Aorta (tissue), 5 donors: ENCODE measurements at regions not wholly inside any gene's neighbourhood (a gene's known extent, or its start where the extent isn't known, plus 50 kb on each side); places are given as distances from the start of the nearest gene placed in this dataset.

ENCODE experiments used
- ATAC-seq: fragments of 200-7000 bp; cut with Tn5 transposase; one replicate; pipeline ENCODE4 v1.9.1; 2022; ENCODE audit warnings: moderate library complexity; ENCODE audit not compliant: low FRiP score
- DNase-seq, 2 donors: peaks; one replicate each; pipeline ENCODE4 v3.0.0-alpha.2; 2020
- H3K27ac ChIP-seq, 2 donors: one replicate each; pipeline ENCODE4 v1.5.1; 2013; ENCODE audit warnings: low read length in 2 of 2, mild to moderate bottlenecking in 2 of 2, moderate library complexity in 2 of 2, control low read depth in 1 of 2, inconsistent platforms in 1 of 2, low read depth in 1 of 2
- H3K27me3 ChIP-seq, 2 donors: one replicate each; pipeline ENCODE4 v1.6.1; 2013; ENCODE audit warnings: control low read depth in 1 of 2, low read length in 1 of 2, mild to moderate bottlenecking in 1 of 2, moderate library complexity in 1 of 2; ENCODE audit not compliant: insufficient read depth in 2 of 2, control insufficient read depth in 1 of 2
- H3K36me3 ChIP-seq, 2 donors: one replicate each; pipeline ENCODE4 v1.6.1; 2013; ENCODE audit warnings: control low read depth in 1 of 2, low read length in 1 of 2, mild to moderate bottlenecking in 1 of 2; ENCODE audit not compliant: insufficient read depth in 2 of 2, control insufficient read depth in 1 of 2
- H3K4me1 ChIP-seq, 2 donors: one replicate each; pipeline ENCODE4 v1.6.1; 2013; ENCODE audit warnings: low read length in 2 of 2, control low read depth in 1 of 2, mild to moderate bottlenecking in 1 of 2, moderate library complexity in 1 of 2; ENCODE audit not compliant: insufficient read depth in 2 of 2, control insufficient read depth in 1 of 2
- H3K4me3 ChIP-seq, 2 donors: one replicate each; pipeline ENCODE4 v1.5.1; 2013; ENCODE audit warnings: low read length in 2 of 2, control low read depth in 1 of 2, mild to moderate bottlenecking in 1 of 2
- H3K9me3 ChIP-seq: one replicate; pipeline ENCODE4 v1.6.1; 2013; ENCODE audit warnings: mild to moderate bottlenecking, low read length; ENCODE audit not compliant: control insufficient read depth
- WGBS, 2 donors: extraction: QIAGEN DNeasy Blood & Tissue Kit; methylation state at CpG; one replicate each; pipeline ENCODE4 v1.1.7; 2013; 5-methylcytosine and 5-hydroxymethylcytosine counted together
- intact Hi-C, 2 donors: fragments of 100-400 bp; cut with DNase I; formaldehyde crosslinking; loops; one replicate each; pipeline versions ENCODE4 v1.14.2 to v1.15.0; 2022
- donor health status: healthy with polysubstance abuse.
- donor health status: Bipolar disorder and iron deficiency.
- donor health status: DM: no; HTN: no; CAD: no.
- donor health status: DM: no; HTN: no; CAD: no.
- donor health status: DM: yes; HTN: yes; CAD: no.

DNA sequence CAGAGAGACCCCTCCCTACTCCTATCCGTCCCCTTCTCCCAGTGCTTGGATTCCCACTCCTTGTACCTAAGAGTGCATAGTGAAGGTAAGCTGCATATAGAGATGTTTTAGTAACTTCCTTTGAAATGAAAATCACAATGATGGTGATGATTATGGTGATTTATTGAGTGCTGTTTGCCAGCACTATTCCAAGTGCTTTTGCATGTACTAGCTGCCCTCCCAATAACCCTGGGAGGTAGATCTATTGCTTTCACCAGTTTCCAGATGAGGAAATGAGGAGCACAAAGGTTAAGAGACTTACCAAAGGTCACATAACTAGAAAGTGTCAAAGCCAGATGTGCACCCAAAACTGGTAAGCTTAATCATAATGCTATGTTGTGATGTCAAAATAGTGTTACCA is 80.4 kb upstream of the NEUROD6 start:
- Histone ChIP-seq H3K27ac (no peak overlapping the region), H3K9me3 (no peaks in the 10 kb centered on the region), H3K36me3 (no peaks in the 10 kb centered on the region), H3K27me3 (no peaks in the 10 kb centered on the region), H3K4me3 (no peak overlapping the region), H3K4me1 (no peaks in the 10 kb centered on the region)
- DNase-seq (no peak), ATAC-seq (no peak)
- intact Hi-C loops: no loop called here
- WGBS, 2 donors: 69 to 76% methylated on average over 1 of the region's 1 CpG

DNA sequence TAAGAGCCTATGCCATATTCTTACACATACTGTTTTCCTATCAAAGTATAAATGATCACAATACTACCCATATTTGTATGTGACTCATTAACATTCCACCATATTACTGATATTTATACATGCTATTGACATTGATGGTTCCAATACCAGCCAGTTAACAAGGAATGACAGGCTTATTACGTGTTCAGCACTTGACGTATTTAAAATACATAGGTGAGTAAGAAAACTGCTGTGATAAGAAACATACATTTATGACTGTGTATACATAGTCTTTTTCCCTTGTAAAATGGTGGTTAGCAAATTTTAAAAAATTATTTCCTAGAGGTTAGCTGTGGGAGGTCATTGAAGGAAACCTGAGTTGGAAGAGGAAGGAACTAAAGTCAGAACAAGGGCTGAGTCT is 81.1 kb upstream of the NEUROD6 start:
- Histone ChIP-seq H3K27me3 (no peaks in the 10 kb centered on the region), H3K4me3 (no peak overlapping the region), H3K4me1 (no peaks in the 10 kb centered on the region), H3K36me3 (no peaks in the 10 kb centered on the region), H3K9me3 (no peaks in the 10 kb centered on the region), H3K27ac (no peak overlapping the region)
- ATAC-seq (no peak), DNase-seq (no peak)
- intact Hi-C loops: no loop called here
- WGBS, 2 donors: 91 to 92% methylated on average over 2 of the region's 2 CpGs

DNA sequence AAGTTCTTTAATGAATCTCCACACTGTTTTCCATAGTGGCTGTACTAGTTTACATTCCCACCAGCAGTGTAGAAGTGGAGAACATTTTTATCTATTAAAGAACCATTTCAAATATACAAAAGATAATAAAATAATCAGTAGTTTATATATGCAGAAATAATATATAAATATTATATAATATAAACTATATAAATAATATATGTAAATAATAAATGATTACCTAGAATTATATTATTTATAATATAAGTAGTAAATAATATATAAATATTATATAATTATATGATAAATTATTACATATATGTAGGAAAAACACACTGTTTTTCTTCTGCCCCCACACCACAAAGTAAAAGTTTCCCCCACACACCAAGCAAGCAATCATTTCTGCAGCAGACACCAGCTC is 83.5 kb upstream of the NEUROD6 start:
- Histone ChIP-seq H3K27me3 (no peaks in the 10 kb centered on the region), H3K36me3 (no peaks in the 10 kb centered on the region), H3K27ac (no peak overlapping the region), H3K4me3 (no peak overlapping the region), H3K4me1 (no peaks in the 10 kb centered on the region), H3K9me3 (no peaks in the 10 kb centered on the region)
- no peak for DNase-seq
- ATAC-seq: no peak
- intact Hi-C loops: no loop called here

DNA sequence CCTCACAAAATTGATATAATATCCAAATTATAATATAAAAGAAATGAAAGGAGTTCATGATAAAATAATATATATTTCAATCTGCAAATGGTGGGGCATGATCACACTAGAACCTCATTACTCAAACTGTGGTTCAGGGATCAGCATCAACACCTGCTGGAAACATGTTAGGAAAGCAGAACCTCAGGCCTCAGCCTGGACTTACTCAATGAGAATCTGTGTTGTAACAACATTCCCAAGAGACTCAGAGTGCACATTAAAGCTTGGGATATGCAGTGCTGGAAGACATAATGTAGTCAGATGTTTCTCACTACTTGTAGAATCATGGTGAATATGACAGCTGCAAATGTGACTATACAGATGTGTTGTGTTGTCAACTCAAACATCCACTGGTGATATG is 81.7 kb upstream of the ITPRID1 start:
- Histone ChIP-seq H3K27me3 (peaks cover 0 to 2% of the 10 kb centered on the region in 2 donors), H3K9me3 (peaks cover 2% of the 10 kb centered on the region), H3K4me1 (peaks cover 0 to 3% of the 10 kb centered on the region in 2 donors), H3K36me3 (no peaks in the 10 kb centered on the region), H3K4me3 (no peak overlapping the region), H3K27ac (no peak overlapping the region)
- no peak for DNase-seq
- intact Hi-C loops: no loop called here
- no peak for ATAC-seq

DNA sequence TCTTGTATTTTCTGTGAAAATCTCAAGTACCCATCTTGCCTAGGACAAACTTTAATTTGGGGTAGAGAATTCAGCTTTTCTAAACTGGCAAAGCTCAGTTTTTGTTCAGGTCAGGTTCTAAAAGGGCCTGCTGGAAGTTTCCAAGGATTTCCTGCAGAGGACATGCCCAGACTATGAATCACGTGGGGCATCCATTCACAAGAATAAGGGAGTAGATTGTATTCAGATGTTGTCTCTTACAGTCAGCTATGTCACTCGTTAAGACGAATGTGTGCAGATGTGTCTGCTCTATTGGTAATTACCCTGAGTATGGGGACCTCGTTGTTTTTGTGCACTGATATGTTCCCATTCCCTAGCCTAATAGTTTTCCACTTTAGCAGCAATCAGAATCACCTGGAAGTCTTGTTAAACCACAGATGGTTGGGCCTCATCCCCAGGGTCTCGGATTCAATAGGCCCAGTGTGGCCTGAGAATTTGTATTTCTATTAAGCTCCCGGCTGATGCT is 81.0 kb upstream of the ITPRID1 start:
- DNase-seq (no peak), ATAC-seq (no peak)
- H3K27me3 ChIP-seq: peaks cover 0 to 2% of the 10 kb centered on the region in 2 donors
- intact Hi-C loops: no loop called here
- no peaks in the 10 kb centered on the region for H3K36me3 ChIP-seq
- H3K4me3 ChIP-seq: no peak overlapping the region
- WGBS, 2 donors: 62 to 64% methylated on average over 6 of the region's 6 CpGs
- H3K27ac ChIP-seq: no peak overlapping the region
- H3K4me1 ChIP-seq: peaks cover 0 to 3% of the 10 kb centered on the region in 2 donors
- peaks cover 3% of the 10 kb centered on the region for H3K9me3 ChIP-seq

DNA sequence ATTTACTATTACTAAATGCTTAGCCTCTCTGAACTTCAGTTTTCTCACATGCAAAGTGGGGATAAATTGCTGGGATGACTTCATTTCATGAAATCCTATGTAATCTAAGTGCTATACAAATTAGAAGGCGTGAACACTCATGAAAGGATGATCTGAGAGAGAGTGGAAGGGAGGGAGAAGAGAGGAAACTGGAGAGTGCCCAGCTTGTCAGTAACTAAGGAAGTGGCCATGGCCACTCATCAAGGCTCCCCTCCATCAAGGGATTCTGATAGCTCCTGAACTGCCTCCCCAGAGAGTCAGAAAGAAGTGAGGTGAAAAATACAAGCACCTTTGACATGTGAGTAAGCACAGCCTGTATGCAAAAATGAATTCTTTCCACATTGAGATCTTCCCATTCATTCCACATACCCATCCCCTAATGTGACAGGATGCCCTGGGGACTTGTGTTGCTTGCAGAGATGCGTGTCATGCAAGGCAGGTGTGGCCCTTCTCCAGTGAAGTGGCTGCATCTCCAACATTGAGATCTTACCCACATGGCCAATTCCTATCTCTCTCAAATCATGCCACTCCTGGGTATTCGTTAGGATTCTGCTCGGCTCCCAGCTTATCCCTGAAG is 76.5 kb upstream of the ITPRID1 start:
- Histone ChIP-seq H3K27ac (no peak overlapping the region), H3K4me1 (peaks cover 0 to 3% of the 10 kb centered on the region in 2 donors), H3K27me3 (peaks cover 0 to 2% of the 10 kb centered on the region in 2 donors), H3K36me3 (no peaks in the 10 kb centered on the region), H3K4me3 (no peak overlapping the region), H3K9me3 (peaks cover 3% of the 10 kb centered on the region)
- no peak for DNase-seq
- ATAC-seq: no peak
- WGBS, 2 donors: 89 to 94% methylated on average over 4 of the region's 4 CpGs
- intact Hi-C loops: no loop called here

DNA sequence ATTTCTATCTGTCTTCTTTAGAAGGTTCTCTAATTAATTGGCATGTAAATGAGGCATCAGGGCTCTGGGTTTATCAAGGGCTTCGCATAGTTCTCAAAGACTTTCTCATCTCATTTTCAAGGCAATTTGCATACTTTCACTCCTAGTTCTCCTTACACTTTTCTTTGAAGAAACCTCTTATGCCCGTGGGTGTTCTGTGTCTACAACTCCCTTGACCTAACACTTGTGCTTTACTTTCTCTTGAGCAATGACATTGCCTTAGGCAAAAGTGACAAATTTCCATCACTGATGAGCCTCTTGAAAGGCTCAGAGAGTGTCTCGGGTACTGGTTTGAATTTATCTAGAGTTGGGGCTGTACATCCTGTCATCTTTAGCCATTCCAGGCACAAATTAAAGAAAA is 74.7 kb upstream of the ITPRID1 start:
- H3K4me3 ChIP-seq: no peak overlapping the region
- no peaks in the 10 kb centered on the region for H3K4me1 ChIP-seq
- intact Hi-C loops: no loop called here
- peaks cover 3% of the 10 kb centered on the region for H3K9me3 ChIP-seq
- WGBS, 2 donors: 74 to 84% methylated on average over 3 of the region's 3 CpGs
- ATAC-seq: no peak
- no peaks in the 10 kb centered on the region for H3K36me3 ChIP-seq
- H3K27ac ChIP-seq: no peak overlapping the region
- no peak for DNase-seq
- H3K27me3 ChIP-seq: peaks cover 0 to 2% of the 10 kb centered on the region in 2 donors

DNA sequence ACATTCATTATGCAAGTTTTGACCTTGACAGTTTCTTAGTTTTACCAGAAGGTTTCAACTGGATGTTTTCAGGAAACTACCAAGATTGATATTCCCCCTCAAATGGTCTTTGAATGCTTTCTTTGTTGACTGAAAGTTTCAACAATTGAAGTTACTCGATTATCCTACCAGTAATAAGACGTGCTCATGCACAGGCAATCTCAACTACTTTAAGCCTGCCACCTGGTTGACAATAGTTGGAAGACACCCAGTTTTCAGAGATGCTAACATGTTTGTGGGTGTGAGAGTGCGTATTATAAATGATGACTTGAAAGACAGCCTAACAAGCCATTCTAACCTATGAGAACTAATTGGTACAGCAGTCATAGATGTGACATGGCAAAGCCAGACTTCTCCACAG is 73.4 kb upstream of the ITPRID1 start:
- Histone ChIP-seq H3K27me3 (no peaks in the 10 kb centered on the region), H3K27ac (no peak overlapping the region), H3K4me1 (no peaks in the 10 kb centered on the region), H3K9me3 (peaks cover 1% of the 10 kb centered on the region), H3K36me3 (no peaks in the 10 kb centered on the region), H3K4me3 (no peak overlapping the region)
- intact Hi-C loops: loop anchor here (5.0 to 10.0 kb wide), 2 partner anchors 192 to 294 kb away; no protein-coding TSS in a partner anchor
- ATAC-seq (no peak), DNase-seq (no peak)
- 75 to 77% methylated on average over 3 of the region's 3 CpGs for WGBS, 2 donors

DNA sequence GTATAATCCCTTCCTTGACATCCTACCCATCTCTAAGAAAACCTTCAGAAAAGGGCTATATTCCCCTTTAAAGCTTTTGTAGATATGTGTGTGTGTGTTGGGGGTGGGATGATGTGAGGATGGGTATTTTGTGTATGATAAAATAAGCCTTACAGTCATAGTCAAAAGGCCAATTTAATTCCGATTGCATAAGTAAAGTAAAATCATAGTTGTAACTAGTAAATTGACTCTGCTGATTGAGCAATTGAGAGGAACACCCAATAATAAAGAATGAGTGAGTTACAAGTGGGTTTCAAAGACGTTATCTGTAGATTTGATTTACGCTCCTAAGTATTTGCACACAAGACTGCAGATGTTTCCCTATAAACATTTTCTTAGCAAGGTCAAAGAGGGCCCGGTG is 71.3 kb upstream of the ITPRID1 start:
- Histone ChIP-seq H3K4me3 (no peak overlapping the region), H3K4me1 (no peaks in the 10 kb centered on the region), H3K9me3 (no peaks in the 10 kb centered on the region), H3K36me3 (no peaks in the 10 kb centered on the region), H3K27me3 (no peaks in the 10 kb centered on the region), H3K27ac (no peak overlapping the region)
- DNase-seq: no peak
- no peak for ATAC-seq
- 68% methylated on average over 4 of the region's 4 CpGs for WGBS, 2 donors
- intact Hi-C loops: loop anchor here (2.0 to 10.0 kb wide), 3 partner anchors 190 to 292 kb away; no protein-coding TSS in a partner anchor
